ENCODE measurements at regions not wholly inside any gene's neighbourhood (a gene's known extent, or its start where the extent isn't known, plus 50 kb on each side); places are given as distances from the start of the nearest gene placed in this dataset.

DNA sequence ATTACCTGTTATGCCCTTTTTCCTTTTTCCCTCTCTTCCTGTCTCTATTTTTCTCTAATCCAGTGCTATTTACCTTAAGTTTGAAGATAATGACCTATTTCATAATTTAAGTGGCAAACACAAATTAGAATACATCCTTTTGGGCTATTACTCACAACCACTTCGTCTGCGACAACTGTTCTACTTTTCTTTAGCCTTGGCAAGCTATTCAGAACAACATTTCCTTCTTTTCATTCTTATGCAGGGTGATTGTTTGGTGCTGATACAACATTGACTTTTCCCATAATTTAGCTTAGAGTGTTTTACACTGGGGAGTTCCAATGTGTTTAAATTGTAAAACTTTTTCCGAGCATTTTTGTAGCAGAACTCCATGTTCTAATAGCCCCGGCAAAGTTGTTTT is 86.6 kb upstream of the S1PR1 start (continued):
- no peak for TF ChIP-seq CHD4 (IDR thresholded peaks at IDR 0.05)

DNA sequence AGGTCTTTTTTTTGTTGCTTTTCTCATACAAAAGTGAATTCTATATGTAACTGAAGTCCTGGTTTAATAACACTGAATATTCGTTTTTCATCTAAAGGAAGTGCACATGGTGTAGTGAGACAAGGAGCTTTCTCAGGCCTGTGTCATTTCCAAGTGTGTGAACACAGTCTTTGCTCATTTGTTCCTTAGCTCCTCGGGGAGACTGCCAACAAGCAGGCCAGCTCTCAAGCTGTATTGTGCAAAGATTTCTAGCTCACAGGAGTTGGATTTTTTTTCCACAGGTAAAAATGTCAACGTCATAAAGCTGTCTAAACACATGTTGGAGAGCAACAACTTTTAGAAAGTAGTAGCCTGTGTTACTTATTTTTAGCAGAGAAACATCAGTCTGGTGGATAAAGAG is 87.8 kb upstream of the S1PR1 start:
- Histone ChIP-seq H3K27me3 (replicated peaks in 1 of 2; ENCODE audit: control insufficient read depth in 2 of 2, insufficient read depth in 2 of 2, low read length in 1 of 2) (no peaks in the 10 kb centered on the region), H3K36me3 (ENCODE audit: control insufficient read depth in 2 of 2, insufficient read depth in 2 of 2, low read length in 1 of 2) (no peaks in the 10 kb centered on the region), H3K4me1 (ENCODE audit: control insufficient read depth, insufficient read depth, low read length) (peaks cover 6% of the 10 kb centered on the region), H2AFZ (ENCODE audit: control insufficient read depth, low read depth, low read length) (peak overlapping the region; percentile 31; the same call in 1 of the 2 replicates), H3K27ac (ENCODE audit: control insufficient read depth, insufficient read depth) (no peak overlapping the region), H4K20me1 (ENCODE audit: control insufficient read depth, insufficient read depth) (no peaks in the 10 kb centered on the region), H3K9ac (ENCODE audit: control insufficient read depth, insufficient read depth, low read length) (no peak overlapping the region), H3K4me3 (no peak overlapping the region), H3K79me2 (ENCODE audit: control insufficient read depth, insufficient read depth, low read length) (no peaks in the 10 kb centered on the region), H3K9me3 (replicated peaks; ENCODE audit: control insufficient read depth, insufficient read depth, low read length) (no peaks in the 10 kb centered on the region), H3K4me2 (ENCODE audit: control insufficient read depth, insufficient read depth) (no peak overlapping the region)
- BruUV-seq (replicated peaks) = no TSS peak
- WGBS (ENCODE audit: insufficient coverage, insufficient replicate concordance, low lambda C conversion rate, missing lambda C conversion rate) = 63% methylated on average over 3 of the region's 3 CpGs
- CTCF ChIA-PET = interaction anchor here (1.1 to 3.3 kb wide), 2 partner anchors 9 to 90 kb away, joined by 3 to 13 read pairs; no protein-coding TSS in a partner anchor
- SMC1A ChIA-PET (ENCODE audit: uncharacterized antibody, unreplicated experiment) = interaction anchor here (1.2 to 1.4 kb wide), 2 partner anchors 12 to 140 kb away, joined by 4 read pairs; no protein-coding TSS in a partner anchor
- no peak for TF ChIP-seq RUNX3 (IDR thresholded peaks at IDR 0.05; ENCODE audit: low read length)
- TF ChIP-seq BHLHE40 (IDR thresholded peaks at IDR 0.05; ENCODE audit: borderline replicate concordance in 1 of 2, low read depth in 2 of 2, low read length in 1 of 2) = no peak
- TF ChIP-seq, protein P1, sequence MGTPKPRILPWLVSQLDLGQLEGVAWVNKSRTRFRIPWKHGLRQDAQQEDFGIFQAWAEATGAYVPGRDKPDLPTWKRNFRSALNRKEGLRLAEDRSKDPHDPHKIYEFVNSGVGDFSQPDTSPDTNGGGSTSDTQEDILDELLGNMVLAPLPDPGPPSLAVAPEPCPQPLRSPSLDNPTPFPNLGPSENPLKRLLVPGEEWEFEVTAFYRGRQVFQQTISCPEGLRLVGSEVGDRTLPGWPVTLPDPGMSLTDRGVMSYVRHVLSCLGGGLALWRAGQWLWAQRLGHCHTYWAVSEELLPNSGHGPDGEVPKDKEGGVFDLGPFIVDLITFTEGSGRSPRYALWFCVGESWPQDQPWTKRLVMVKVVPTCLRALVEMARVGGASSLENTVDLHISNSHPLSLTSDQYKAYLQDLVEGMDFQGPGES (IDR thresholded peaks at IDR 0.05) = no peak
- no peak for TF ChIP-seq NFYB (IDR thresholded peaks at IDR 0.05; ENCODE audit: insufficient read depth, low read depth, low read length)
- TF ChIP-seq ETV6 (conservative IDR thresholded peaks at IDR 0.05 in 1 of 2, IDR thresholded peaks at IDR 0.05 in 1 of 2; ENCODE audit: borderline replicate concordance in 1 of 2, low read depth in 1 of 2) = no peak
- TF ChIP-seq NFIC (IDR thresholded peaks at IDR 0.05; ENCODE audit: low read depth, low read length) = no peak
- TF ChIP-seq GATAD2B (conservative IDR thresholded peaks at IDR 0.05; ENCODE audit: low read depth) = no peak
- no peak for TF ChIP-seq ATF7 (IDR thresholded peaks at IDR 0.05; ENCODE audit: low read depth)
- TF ChIP-seq POLR2A (IDR thresholded peaks at IDR 0.05; ENCODE audit: low read depth, low read length) = no peak
- TF ChIP-seq SMC3 (IDR thresholded peaks at IDR 0.05; ENCODE audit: borderline replicate concordance, low read length) = no peak
- TF ChIP-seq, protein P2, sequence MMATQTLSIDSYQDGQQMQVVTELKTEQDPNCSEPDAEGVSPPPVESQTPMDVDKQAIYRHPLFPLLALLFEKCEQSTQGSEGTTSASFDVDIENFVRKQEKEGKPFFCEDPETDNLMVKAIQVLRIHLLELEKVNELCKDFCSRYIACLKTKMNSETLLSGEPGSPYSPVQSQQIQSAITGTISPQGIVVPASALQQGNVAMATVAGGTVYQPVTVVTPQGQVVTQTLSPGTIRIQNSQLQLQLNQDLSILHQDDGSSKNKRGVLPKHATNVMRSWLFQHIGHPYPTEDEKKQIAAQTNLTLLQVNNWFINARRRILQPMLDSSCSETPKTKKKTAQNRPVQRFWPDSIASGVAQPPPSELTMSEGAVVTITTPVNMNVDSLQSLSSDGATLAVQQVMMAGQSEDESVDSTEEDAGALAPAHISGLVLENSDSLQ (IDR thresholded peaks at IDR 0.05) = no peak
- intact Hi-C loops (cut with micrococcal nuclease; ENCODE audit: unreplicated experiment) = no loop called here
- RAD21 ChIA-PET (ENCODE audit: unreplicated experiment) = no interaction called here
- DNase-seq (ENCODE audit: low read depth, low spot score) = no peak
- POLR2A ChIA-PET = interaction anchor here (1.0 kb wide), 1 partner anchor 84 kb away, joined by 6 read pairs; no protein-coding TSS in a partner anchor
- no peak for FAIRE-seq
- ATAC-seq = no peak
- in situ Hi-C loops (cut with MboI) = no loop called here
